HG02938 (cell line): ENCODE measurements at regions not wholly inside any gene's neighbourhood (a gene's known extent, or its start where the extent isn't known, plus 50 kb on each side); places are given as distances from the start of the nearest gene placed in this dataset.

Experiments used
- ATAC-seq: cut with Tn5 transposase; IDR thresholded peaks from one replicate; pipeline ENCODE4 v1.9.1; 2021; ENCODE audit warnings: mild to moderate bottlenecking, moderate library complexity; ENCODE audit not compliant: unreplicated experiment

DNA sequence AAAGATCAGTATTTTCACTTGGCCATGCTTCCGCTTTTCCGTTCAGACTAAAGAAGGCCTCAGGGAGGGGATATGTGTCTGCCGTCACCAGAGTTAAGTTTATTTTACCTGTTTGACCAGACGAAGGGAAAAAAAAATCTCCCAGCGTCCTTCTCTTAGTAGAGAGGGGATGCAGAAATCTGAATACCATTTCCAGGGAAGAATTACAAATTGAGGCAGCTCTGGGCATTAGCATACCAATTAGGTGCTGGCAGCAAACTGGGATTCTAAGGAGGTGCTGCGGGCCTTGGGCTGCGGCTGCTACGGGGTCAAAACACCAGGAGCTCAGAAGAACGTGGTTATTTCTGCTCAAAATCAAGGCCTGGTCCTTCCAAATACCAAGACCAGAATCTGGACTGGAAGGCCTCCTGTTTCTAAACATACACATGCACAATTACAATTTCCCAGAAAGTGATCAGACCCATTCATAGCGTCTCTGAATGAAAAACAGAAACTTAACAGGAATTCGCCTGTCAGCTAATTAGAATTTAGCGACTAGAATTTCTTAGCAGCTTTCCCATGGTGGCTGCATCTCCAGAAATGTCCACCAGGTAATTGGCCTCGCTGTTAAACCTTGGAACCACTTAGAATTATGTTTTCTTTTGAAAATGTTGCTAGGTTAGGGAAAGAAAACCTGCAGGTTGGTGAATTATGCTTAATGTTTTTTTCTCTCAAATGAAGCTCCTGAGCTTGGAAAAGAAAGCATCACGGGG is 617.0 kb downstream of the VRK1 start:
- no peak for ATAC-seq

- ATAC-seq = no peak
Measured at GRCh38 chr14:97414718-97415098, 617.5 kb downstream of the VRK1 start.

DNA sequence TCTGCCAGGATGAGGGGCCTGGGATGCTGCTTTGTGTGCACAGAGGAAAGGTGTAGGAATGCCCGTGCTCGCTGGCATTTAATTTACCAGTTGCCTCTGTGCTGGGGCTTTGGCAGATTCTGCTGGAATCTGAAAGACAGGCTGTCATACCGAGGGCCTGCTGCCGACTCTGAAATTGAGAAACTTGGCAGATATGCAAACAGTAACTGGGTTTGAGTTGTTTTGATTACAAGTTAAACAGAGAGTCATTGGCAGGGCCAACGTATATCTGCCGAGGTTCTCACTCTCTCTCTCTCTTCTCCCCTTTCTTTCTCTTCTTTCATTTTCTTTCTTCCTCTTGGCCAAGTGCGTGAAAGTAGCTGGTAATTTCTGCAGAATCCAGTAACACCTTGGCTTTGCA is 618.7 kb downstream of the VRK1 start:
- no peak for ATAC-seq

- ATAC-seq = no peak
Measured at GRCh38 chr14:97416550-97416949, 619.4 kb downstream of the VRK1 start.

DNA sequence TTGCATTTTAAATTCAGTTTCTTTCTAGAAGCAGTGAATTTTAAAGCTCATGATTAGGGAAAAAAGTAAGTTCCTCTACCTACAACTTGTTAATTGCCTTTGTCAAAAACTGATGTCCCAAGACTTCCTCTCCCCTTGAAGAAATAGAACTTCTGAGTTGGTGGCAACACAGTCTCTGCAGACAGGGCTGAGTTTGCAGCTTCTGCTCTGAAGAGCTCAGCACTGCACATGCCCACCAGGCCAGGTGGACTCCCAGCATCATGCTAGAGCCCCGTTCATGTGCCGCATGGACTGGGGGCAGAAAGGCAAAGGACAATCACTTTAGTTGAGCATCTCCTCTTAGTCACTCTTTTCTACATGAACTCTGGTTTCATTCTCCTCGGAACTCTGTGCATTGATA is 620.1 kb downstream of the VRK1 start:
- no peak for ATAC-seq

DNA sequence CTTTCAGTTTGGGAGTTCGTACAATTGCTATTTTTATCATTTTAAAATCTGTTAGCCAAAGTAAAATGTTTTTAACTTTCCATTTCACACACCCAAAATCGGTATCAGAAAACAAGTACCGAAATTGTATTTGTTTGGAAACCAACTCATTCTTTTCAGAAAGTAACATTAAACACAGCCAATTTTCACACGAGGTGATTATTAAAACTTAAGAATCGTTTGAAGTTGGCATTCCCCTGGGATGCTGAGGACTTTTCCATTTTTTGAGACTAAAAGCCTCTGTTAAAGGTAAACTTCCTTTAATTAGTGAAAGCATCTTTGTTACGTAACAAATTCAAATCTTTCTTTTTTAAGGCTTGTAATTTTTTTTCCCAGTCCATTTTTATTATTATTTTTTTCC is 623.0 kb downstream of the VRK1 start:
- ATAC-seq = no peak

DNA sequence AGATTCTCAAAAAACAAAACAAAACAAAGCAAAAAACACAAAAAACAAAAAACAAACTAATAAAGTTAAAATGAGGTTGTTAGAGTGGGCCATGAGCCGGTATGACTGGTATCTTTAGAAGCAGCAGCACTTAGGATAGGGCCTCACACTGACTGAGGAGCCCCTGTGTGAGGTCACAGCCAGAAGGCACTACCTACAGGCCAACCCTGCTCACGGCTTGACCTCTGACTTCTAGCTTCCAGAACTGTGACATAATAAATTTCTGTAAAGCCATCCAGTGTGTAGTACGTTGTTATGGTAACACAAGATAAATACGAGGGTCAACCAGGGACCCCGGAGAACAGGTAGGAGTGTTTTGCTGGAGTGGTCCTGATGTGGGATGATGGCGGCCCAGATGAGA is 629.6 kb downstream of the VRK1 start:
- no peak for ATAC-seq

DNA sequence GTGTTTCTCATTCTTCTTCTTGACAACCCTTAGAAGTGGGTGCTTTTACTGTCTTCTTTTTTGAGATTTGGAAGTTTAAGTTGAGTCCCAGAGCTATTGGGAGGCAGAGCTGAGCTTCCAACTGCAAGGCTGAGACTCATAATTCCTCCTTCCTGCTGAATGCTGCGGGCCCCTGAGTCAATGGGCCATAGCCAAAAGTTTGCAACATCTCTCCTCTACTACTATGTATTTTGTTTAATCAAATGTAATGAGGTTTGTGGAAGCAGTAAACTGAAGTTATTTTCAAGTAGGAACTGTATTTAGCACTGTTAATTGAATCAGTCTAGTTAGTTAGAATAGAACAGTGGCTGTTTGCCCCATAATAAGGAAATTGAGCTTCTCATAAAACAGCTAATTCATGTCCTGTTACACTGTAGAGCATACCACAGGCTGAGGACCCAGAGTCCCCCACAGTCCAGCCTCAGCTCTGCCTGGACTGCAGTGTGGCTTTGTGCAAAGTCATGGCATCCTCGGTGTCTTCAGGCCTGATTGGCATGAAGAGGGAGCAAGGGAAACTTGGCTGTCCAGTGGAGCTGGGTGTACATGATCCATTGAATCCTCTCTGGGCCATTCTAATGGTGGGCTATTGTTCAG is 631.7 kb downstream of the VRK1 start:
- no peak for ATAC-seq

- no peak for ATAC-seq
Measured at GRCh38 chr14:97432586-97432985, 635.4 kb downstream of the VRK1 start.

DNA sequence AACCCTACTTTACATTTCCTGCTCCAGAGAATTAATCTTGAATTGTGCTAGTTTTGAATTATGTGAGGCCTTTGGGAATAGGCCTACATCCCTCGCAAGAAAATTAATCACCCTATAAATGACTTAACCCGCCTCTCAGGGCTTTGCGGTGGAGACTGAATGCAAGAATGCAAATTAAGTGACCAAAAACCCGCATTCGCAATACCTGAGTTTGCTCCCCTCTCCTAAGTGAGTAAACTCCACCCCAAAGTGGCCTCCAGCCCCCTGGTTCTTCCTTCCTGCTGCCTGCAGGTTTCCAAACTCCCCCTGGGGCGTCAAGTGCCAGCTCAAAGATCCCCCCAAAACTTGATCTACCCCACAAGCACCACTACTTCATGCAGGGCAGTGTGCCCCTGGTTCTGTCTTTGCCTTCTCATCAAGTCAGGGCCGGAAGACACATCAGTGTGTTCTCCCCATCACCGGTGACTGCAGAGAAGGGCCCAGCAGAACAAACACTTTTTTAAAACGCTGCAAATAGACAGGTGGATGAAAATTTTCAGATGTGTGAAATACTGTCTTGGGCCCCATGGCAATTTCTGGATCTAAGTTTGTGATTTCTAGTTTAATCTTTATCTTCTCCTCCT is 644.7 kb downstream of the VRK1 start:
- ATAC-seq = no peak

DNA sequence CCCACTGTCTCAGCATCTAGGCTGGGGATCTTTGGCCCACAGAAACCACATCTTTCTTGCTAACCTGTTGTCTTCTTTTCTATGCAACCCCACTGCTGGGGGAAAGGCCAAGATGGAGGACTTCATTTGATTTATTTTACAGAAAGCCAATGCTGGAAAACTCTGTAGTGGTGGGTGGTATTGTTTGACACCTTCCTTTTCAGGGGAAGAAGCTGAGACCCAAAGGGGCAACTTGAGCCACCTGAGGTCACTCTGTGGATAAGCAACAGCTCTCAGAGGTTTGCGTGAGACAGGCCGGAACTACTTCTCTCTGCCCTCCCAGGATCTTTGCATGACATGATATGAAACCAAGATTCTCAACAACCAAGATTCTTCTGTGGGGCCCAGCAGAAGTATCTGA is 645.2 kb downstream of the VRK1 start:
- ATAC-seq = no peak

- ATAC-seq = no peak
Measured at GRCh38 chr14:97443412-97443811, 646.2 kb downstream of the VRK1 start.

GRCh38 chr14:97444248-97444647 is 647.1 kb downstream of the VRK1 start:
- no peak for ATAC-seq

DNA sequence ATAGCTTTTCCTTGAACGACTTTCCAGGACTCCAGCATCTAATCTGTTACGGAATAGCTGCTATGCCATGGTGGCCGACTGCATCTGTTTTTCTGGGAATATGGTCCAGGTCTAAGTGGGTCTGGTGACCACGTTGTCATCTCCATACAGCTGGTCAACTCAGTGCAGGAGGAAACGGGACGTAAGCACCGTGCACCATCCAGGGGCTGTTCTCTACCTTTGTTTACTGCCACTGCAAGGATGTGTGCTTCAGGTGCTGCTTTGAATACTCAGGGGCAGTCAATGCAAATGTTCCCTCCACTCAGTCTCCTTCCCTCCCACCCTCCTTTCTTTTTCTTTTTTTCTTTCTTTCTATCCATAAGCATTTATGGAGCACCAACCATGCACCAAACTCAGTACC is 648.2 kb downstream of the VRK1 start:
- no peak for ATAC-seq

DNA sequence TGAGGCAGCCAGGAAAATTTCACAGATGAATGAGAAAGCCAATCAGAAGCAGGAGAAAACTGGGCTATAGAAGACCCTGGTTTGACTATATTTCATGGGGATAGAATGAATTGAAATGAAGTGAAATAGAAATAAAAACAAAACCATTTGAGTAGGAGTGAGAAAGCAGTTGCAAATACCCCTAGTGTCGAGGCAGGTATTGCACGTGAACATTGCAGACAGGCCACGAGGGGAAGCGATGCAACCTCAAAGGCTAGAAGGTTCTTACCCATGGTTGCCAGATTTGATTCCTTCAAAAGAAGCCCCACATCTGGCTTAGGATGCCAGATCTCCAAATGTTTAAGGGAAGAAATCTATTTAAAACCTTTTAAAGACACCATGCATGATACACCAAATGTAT is 648.9 kb downstream of the VRK1 start:
- ATAC-seq = no peak

DNA sequence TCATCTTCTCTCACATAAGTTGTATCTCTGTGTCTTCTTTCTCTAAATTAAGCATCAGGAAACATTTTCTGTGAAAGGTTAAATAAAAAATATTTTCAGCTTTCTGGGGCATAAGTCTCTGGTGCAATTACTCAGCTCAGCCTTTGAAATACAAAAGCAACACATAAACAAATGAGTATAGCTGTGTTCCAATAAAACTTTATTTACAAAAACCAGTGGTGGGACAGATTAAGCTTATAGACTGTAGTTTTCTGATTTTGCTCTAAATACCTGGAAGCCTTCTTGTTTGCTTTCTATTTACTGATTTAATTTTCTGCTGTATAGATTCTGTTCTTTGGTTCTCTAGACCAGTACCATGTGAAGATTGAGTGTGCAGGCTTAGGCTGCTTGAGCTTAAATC is 655.1 kb downstream of the VRK1 start:
- no peak for ATAC-seq

DNA sequence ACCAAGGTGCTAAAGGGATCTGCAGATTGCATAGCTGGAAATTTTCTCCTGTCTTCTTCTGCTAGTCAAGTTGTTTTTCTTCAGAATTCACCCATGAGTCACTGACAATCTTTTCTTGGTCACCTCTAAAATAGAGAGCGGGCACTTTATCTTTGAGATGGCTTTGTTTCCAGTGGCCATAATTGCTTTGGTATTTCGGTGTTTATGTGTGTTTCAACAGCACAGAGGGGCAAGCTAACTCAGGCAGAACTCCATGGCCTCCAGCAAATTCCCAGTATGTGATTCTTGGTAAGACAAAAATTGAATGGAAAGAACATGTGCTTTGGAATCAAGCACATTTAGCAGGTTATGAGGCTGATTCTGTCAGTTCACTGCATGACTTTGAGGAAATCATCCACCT is 656.8 kb downstream of the VRK1 start:
- ATAC-seq = no peak

DNA sequence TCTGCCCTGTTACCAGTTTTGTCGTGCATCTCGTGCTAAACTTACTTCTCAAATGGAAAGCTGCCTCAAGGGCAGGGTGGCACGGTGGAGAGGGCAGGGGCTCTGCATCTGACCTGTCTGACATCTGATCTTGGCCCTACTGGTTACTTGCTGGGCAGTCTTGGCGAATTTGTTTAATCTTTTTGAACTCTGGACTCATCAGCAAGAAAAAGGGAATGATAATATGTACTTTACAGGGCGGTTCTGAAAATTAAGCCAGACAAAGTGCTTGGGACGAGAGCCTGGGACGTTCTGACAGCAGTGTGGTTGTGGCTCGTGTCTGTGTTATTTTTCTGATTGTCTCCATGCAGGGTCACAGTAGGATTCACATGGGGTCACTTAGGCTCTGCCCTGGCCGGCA is 659.3 kb downstream of the VRK1 start:
- ATAC-seq = no peak

DNA sequence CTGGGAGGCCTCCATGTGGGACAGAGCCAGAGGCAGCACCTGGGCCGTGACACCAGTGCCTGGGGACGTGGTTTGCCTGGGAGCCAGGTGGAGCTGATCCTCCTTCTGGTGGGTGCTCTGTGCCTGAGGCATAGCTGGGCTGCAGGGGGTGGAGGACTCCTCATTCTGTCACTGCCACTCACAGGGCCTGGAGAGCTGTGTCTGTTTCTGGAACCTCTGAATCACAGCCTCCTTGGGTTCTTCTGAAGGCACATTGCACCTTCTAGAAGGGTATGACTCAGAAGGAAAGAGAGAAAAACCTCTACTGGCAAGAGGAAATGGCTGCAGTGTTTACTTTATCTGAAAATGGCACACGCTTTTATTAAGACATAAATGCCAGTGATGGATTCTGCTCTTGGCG is 659.8 kb downstream of the VRK1 start:
- ATAC-seq = no peak

DNA sequence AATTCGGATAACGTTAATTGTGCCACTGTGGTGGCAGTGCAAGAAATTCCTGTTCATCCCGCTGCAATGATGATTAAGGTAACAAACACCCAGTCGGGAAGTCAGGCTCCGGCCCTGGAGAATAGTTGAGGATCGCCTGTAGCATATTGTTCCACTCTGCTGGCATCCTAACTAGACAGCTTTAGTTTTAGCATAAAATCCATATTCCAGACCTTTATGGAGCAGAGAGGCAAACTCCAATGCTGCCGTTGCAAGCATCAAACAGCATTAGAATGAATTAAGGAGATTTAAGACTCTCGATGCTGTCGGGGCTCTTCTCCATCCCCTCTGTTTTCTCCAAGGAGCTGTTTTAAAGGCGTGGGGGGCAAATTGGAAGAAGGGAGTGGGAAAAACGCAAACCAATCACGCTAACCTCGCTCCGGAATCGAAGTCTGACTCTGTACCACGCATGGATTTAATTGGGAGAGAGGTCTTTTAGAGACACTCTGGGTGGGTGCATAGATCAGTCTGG is 660.4 kb downstream of the VRK1 start:
- ATAC-seq = no peak

- no peak for ATAC-seq
Measured at GRCh38 chr14:97458255-97458654, 661.1 kb downstream of the VRK1 start.
